K562 (cell line): ENCODE measurements at regions not wholly inside any gene's neighbourhood (a gene's known extent, or its start where the extent isn't known, plus 50 kb on each side); places are given as distances from the start of the nearest gene placed in this dataset.

ENCODE experiments used
- CTCF ChIP-seq, 3 experiments: IDR thresholded peaks in 2 of 3; conservative IDR thresholded peaks in 1 of 3; 2 replicates each; pipeline ENCODE4 v1.5.1; 2011 to 2012; ENCODE audit warnings: low read length in 3 of 3, mild to moderate bottlenecking in 3 of 3, control low read depth in 2 of 3, improper control_type of control experiment in 1 of 3, inconsistent platforms in 1 of 3, low read depth in 1 of 3, mixed read lengths in 1 of 3, moderate library complexity in 1 of 3; ENCODE audit not compliant: insufficient read depth in 2 of 3
- ELF2 ChIP-seq: fragments of 250-450 bp; sonication (Bioruptor Pico); IDR thresholded peaks from 2 replicates; pipeline ENCODE4 v1.5.0; 2021; ENCODE audit warnings: mild to moderate bottlenecking
- PCBP2 ChIP-seq: fragments of 200-400 bp; formaldehyde crosslinking; IDR thresholded peaks from 2 replicates; pipeline ENCODE4 v1.6.1; 2018; ENCODE audit warnings: low read length, low read depth, mild to moderate bottlenecking, moderate library complexity; ENCODE audit not compliant: poor library complexity, severe bottlenecking
- RBM34 ChIP-seq: fragments of 200-400 bp; formaldehyde crosslinking; IDR thresholded peaks from 2 replicates; pipeline ENCODE4 v1.6.1; 2018; ENCODE audit warnings: low read length, borderline replicate concordance; ENCODE audit not compliant: insufficient read depth
- ZHX1 ChIP-seq: fragments of 150-350 bp; conservative IDR thresholded peaks from 2 replicates; pipeline ENCODE4 v1.6.1; 2014; ENCODE audit warnings: low read length
- ZKSCAN3 ChIP-seq: fragments of 250-450 bp; sonication (Bioruptor Pico); IDR thresholded peaks from 2 replicates; pipeline ENCODE4 v1.4.0; 2020
- ZNF318 ChIP-seq, 2 experiments: fragments of 450-650 bp; IDR thresholded peaks; 2 replicates each; pipeline ENCODE4 v1.6.1; 2016; ENCODE audit warnings: mild to moderate bottlenecking in 2 of 2, borderline replicate concordance in 1 of 2, low read depth in 1 of 2, moderate library complexity in 1 of 2

- TF ChIP-seq ZNF318 (IDR thresholded peaks at IDR 0.05; ENCODE audit: borderline replicate concordance in 1 of 2, low read depth in 1 of 2): no peak
- TF ChIP-seq ZHX1: no peak
- TF ChIP-seq ELF2: no peak
- TF ChIP-seq RBM34: no peak
- TF ChIP-seq PCBP2: no peak
- TF ChIP-seq ZKSCAN3 (CRISPR knock-in tag): no peak
- TF ChIP-seq CTCF (IDR thresholded peaks at IDR 0.05 in 2 of 3, conservative IDR thresholded peaks at IDR 0.05 in 1 of 3; ENCODE audit: insufficient read depth in 2 of 3, low read depth in 1 of 3, low read length in 3 of 3): no peak
These were observed 630.8 kb downstream of the AACS start (continued) for GRCh38 chr12:125696054-125696453.
